ENCODE measurements at regions not wholly inside any gene's neighbourhood (a gene's known extent, or its start where the extent isn't known, plus 50 kb on each side); places are given as distances from the start of the nearest gene placed in this dataset.

- intact Hi-C loops (cut with micrococcal nuclease; ENCODE audit: unreplicated experiment) = no loop called here
- Histone ChIP-seq H4K20me1 (ENCODE audit: insufficient read depth, low read length) (no peaks in the 10 kb centered on the region), H3K9me2 (ENCODE audit: insufficient read depth, low read length) (no peaks in the 10 kb centered on the region), H2AFZ (ENCODE audit: low read length) (no peak overlapping the region), H3K79me2 (ENCODE audit: insufficient read depth, low read depth, low read length) (no peaks in the 10 kb centered on the region), H3K4me1 (ENCODE audit: insufficient read depth, low read length, poor library complexity, severe bottlenecking) (no peaks in the 10 kb centered on the region), H3K9me3 (ENCODE audit: low read length) (no peaks in the 10 kb centered on the region), H3K4me2 (ENCODE audit: low read length) (no peak overlapping the region), H3K27ac (ENCODE audit: low read depth, low read length, poor library complexity, severe bottlenecking) (no peak overlapping the region), H3K4me3 (ENCODE audit: low read depth, low read length, poor library complexity, severe bottlenecking) (no peak overlapping the region), H3K36me3 (ENCODE audit: insufficient read depth, low read length) (no peaks in the 10 kb centered on the region)
- CTCF ChIA-PET (ENCODE audit: unreplicated experiment) = no interaction called here
- DNase-seq (ENCODE audit: low spot score) = no peak
- POLR2A ChIA-PET = no interaction called here
- TF ChIP-seq EZH2phosphoT487 (IDR thresholded peaks at IDR 0.05; ENCODE audit: borderline replicate concordance, low read depth, low read length) (no peak), CTCF (conservative IDR thresholded peaks at IDR 0.05; ENCODE audit: low read length) (no peak)
- BruUV-seq (replicated peaks) = no TSS peak
Measured at GRCh38 chr18:32612651-32613050, 142.0 kb upstream of the GAREM1 start.

- H3K79me2 ChIP-seq (ENCODE audit: insufficient read depth, low read depth, low read length) = no peaks in the 10 kb centered on the region
- CTCF ChIA-PET (ENCODE audit: unreplicated experiment) = no interaction called here
- DNase-seq (ENCODE audit: low spot score) = no peak
- POLR2A ChIA-PET = no interaction called here
- H3K9me2 ChIP-seq (ENCODE audit: insufficient read depth, low read length) = no peaks in the 10 kb centered on the region
- no peak for TF ChIP-seq EZH2phosphoT487 (IDR thresholded peaks at IDR 0.05; ENCODE audit: borderline replicate concordance, low read depth, low read length)
- no peak for TF ChIP-seq CTCF (conservative IDR thresholded peaks at IDR 0.05; ENCODE audit: low read length)
- no peak overlapping the region for H3K4me2 ChIP-seq (ENCODE audit: low read length)
- H3K9me3 ChIP-seq (ENCODE audit: low read length) = no peaks in the 10 kb centered on the region
- no peak overlapping the region for H2AFZ ChIP-seq (ENCODE audit: low read length)
- no peaks in the 10 kb centered on the region for H4K20me1 ChIP-seq (ENCODE audit: insufficient read depth, low read length)
- no peak overlapping the region for H3K27ac ChIP-seq (ENCODE audit: low read depth, low read length, poor library complexity, severe bottlenecking)
- intact Hi-C loops (cut with micrococcal nuclease; ENCODE audit: unreplicated experiment) = no loop called here
- H3K36me3 ChIP-seq (ENCODE audit: insufficient read depth, low read length) = no peaks in the 10 kb centered on the region
- H3K4me3 ChIP-seq (ENCODE audit: low read depth, low read length, poor library complexity, severe bottlenecking) = no peak overlapping the region
- BruUV-seq (replicated peaks) = no TSS peak
- H3K4me1 ChIP-seq (ENCODE audit: insufficient read depth, low read length, poor library complexity, severe bottlenecking) = no peaks in the 10 kb centered on the region
Measured at GRCh38 chr18:32610176-32610575, 139.5 kb upstream of the GAREM1 start.

- Histone ChIP-seq H3K36me3 (ENCODE audit: insufficient read depth, low read length) (no peaks in the 10 kb centered on the region), H3K27ac (ENCODE audit: low read depth, low read length, poor library complexity, severe bottlenecking) (no peak overlapping the region), H3K4me3 (ENCODE audit: low read depth, low read length, poor library complexity, severe bottlenecking) (no peak overlapping the region), H3K79me2 (ENCODE audit: insufficient read depth, low read depth, low read length) (no peaks in the 10 kb centered on the region), H3K9me2 (ENCODE audit: insufficient read depth, low read length) (no peaks in the 10 kb centered on the region), H3K9me3 (ENCODE audit: low read length) (no peaks in the 10 kb centered on the region), H4K20me1 (ENCODE audit: insufficient read depth, low read length) (no peaks in the 10 kb centered on the region), H2AFZ (ENCODE audit: low read length) (no peak overlapping the region), H3K4me2 (ENCODE audit: low read length) (no peak overlapping the region), H3K4me1 (ENCODE audit: insufficient read depth, low read length, poor library complexity, severe bottlenecking) (no peaks in the 10 kb centered on the region)
- ChIA-PET CTCF (ENCODE audit: unreplicated experiment) (no interaction called here), POLR2A (no interaction called here)
- intact Hi-C loops (cut with micrococcal nuclease; ENCODE audit: unreplicated experiment) = no loop called here
- no peak for DNase-seq (ENCODE audit: low spot score)
- BruUV-seq (replicated peaks) = no TSS peak
- no peak for TF ChIP-seq EZH2phosphoT487 (IDR thresholded peaks at IDR 0.05; ENCODE audit: borderline replicate concordance, low read depth, low read length)
- TF ChIP-seq CTCF (conservative IDR thresholded peaks at IDR 0.05; ENCODE audit: low read length) = no peak
Measured at GRCh38 chr18:32607816-32608215, 137.1 kb upstream of the GAREM1 start.
